Right lobe of liver (tissue), 6 donors: ENCODE measurements at regions not wholly inside any gene's neighbourhood (a gene's known extent, or its start where the extent isn't known, plus 50 kb on each side); places are given as distances from the start of the nearest gene placed in this dataset.
"Not testable (repeated sequence)": the region's sequence is repeated elsewhere in the genome, so short reads cannot be mapped to it uniquely, and the experiment has no call there.

Experiments
- ATAC-seq, 4 donors: fragments of 200-7000 bp; cut with Tn5 transposase; one replicate each; pipeline ENCODE4 v1.9.1; 2020; ENCODE audit warnings: mild to moderate bottlenecking in 4 of 4, moderate library complexity in 4 of 4
- DNase-seq, 3 donors: peaks; one replicate each; pipeline ENCODE4 v3.0.0-alpha.2; 2020
- H3K27ac ChIP-seq, 3 donors: fragments of 200-600 bp; one replicate each; pipeline ENCODE4 v1.8.0; 2022
- H3K27me3 ChIP-seq, 2 donors: fragments of 200-600 bp; one replicate each; pipeline ENCODE4 v1.8.0; 2022
- H3K36me3 ChIP-seq, 4 donors: fragments of 200-600 bp; sonication (generic) in 1 of 4; one replicate each; pipeline versions ENCODE4 v1.5.1 to v1.8.0; 2017 to 2022; ENCODE audit warnings: control low read depth in 1 of 4
- H3K4me1 ChIP-seq, 4 donors: fragments of 200-600 bp; sonication (generic) in 1 of 4; one replicate each; pipeline versions ENCODE4 v1.5.1 to v1.8.0; 2017 to 2022; ENCODE audit warnings: control low read depth in 1 of 4
- H3K4me3 ChIP-seq, 3 donors: fragments of 200-600 bp; one replicate each; pipeline ENCODE4 v1.8.0; 2022
- H3K9me3 ChIP-seq, 4 donors: fragments of 200-600 bp; sonication (generic) in 1 of 4; one replicate each; pipeline versions ENCODE4 v1.5.1 to v1.8.0; 2017 to 2022; ENCODE audit warnings: control low read depth in 1 of 4
- CTCF ChIP-seq, 4 donors: fragments of 200-600 bp in 3 of 4; fragments of 450-650 bp in 1 of 4; IDR thresholded peaks; one replicate each; pipeline versions ENCODE4 v1.5.1 to v1.8.0; 2016 to 2022; ENCODE audit warnings: antibody characterized with exemption in 4 of 4, mild to moderate bottlenecking in 2 of 4
- POLR2A ChIP-seq: fragments of 450-650 bp; IDR thresholded peaks from one replicate; pipeline ENCODE4 v1.6.1; 2017; ENCODE audit warnings: antibody characterized with exemption, mild to moderate bottlenecking
- WGBS: methylation state at CpG from one replicate; pipeline ENCODE4 v1.1.6; 2018; ENCODE audit warnings: low coverage, low lambda C conversion rate; ENCODE audit not compliant: insufficient coverage; ENCODE audit errors: missing lambda C conversion rate; 5-methylcytosine and 5-hydroxymethylcytosine counted together
- intact Hi-C, 2 donors: fragments of 100-400 bp; cut with DNase I; formaldehyde crosslinking; loops; one replicate each; pipeline versions ENCODE4 v1.11.2 to v1.14.1; 2022
- donor health status: DM: no; HTN: yes; CAD: no.
- donor health status: DM: no; HTN: no; CAD: no.
- donor health status: DM: no; HTN: no; CAD: no.
- donor health status: DM: no; HTN: yes; CAD: no.
- donor health status: DM: no; HTN: yes; CAD: no.

DNA sequence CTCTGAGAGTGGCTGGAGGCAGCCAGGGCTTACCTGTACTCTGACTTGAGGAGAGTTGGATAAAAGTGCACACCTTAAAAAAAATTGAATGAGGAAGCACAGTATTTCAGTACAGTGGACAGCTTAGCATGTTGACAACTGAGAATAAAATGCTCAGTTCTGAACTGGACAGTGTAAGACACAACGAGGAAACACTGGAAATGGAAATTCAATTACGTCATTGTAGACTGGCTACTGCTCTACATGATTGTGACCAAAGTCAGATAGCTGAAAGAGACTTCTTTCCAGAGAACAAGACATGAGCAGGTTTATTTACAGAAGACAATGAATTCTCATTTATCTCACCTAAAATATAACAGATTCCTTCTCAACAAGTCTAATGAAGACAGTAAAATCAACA lies 100.1 kb downstream of the CCDC74A start:
- H3K27me3 ChIP-seq, H3K4me3 ChIP-seq, H3K27ac ChIP-seq, intact Hi-C loops, DNase-seq, H3K4me1 ChIP-seq, H3K9me3 ChIP-seq, ATAC-seq, H3K36me3 ChIP-seq: not testable (repeated sequence)
- whole genome bisulfite sequencing: 38% methylated on average over 2 of the region's 2 CpGs

- H3K27me3 ChIP-seq, H3K27ac ChIP-seq: not testable (repeated sequence)
- 88% methylated on average over 2 of the region's 2 CpGs for WGBS
Measured at GRCh38 chr2:131631648-131632047, 104.0 kb downstream of the CCDC74A start.

GRCh38 chr2:131633405-131633804 lies 105.7 kb downstream of the CCDC74A start:
- H3K4me3 ChIP-seq, H3K9me3 ChIP-seq, intact Hi-C loops, H3K4me1 ChIP-seq, ATAC-seq, H3K27ac ChIP-seq, DNase-seq, H3K27me3 ChIP-seq, H3K36me3 ChIP-seq: not testable (repeated sequence)
- no CpG with 5 or more reads among the region's 8 CpGs for WGBS

More at GRCh38 chr2:131631648-131632047, 104.0 kb downstream of the CCDC74A start:
- H3K4me3 ChIP-seq, H3K36me3 ChIP-seq, DNase-seq, ATAC-seq, H3K4me1 ChIP-seq, intact Hi-C loops, H3K9me3 ChIP-seq: not testable (repeated sequence)

DNA sequence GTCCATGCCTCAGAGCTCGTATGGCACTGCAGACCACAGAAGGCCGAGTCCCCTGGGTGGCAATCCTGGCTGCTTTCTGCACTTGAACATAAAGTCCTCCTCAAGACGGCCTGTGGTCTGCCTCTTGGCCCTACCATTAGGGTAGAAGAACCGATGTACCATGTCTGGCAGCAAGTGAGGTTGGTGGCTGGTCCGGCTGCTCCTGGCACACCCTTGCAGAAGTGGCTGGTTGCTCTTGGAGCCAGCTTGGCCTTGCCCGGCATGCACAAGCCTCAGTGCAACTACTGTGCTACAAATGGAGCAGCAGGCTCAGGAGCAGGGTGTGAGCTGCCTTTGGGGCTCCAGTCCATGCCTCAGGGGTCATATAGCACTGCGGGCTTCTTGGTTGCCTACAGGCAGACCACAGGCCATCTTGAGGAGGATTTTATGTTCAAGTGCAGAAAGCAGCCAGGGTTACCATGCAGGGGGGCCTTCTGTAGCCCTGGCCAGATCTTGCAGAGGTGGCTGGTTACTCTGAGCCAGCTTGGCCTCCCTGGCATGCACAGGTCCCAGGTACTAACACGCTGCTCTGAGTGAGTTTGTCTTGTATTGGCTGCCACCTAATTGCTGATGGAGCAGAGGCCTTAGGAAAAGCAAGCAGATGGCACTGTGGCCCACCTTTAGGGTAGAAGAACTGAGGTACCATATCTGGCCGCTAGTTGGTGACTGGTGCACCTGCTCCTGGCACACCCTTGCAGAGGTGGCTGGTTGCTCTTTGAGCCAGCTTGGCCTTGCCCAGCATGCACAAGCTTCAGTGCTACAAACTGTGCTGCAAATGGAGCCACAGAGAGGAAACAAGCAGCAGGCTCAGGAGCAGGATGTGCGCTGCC lies 106.4 kb downstream of the CCDC74A start:
- H3K27ac ChIP-seq, H3K4me1 ChIP-seq, intact Hi-C loops, H3K9me3 ChIP-seq, H3K4me3 ChIP-seq, H3K36me3 ChIP-seq, ATAC-seq, H3K27me3 ChIP-seq: not testable (repeated sequence)
- WGBS: 64% methylated on average over 3 of the region's 10 CpGs
- peak in 1 of 3 donors; percentile 32 for DNase-seq

DNA sequence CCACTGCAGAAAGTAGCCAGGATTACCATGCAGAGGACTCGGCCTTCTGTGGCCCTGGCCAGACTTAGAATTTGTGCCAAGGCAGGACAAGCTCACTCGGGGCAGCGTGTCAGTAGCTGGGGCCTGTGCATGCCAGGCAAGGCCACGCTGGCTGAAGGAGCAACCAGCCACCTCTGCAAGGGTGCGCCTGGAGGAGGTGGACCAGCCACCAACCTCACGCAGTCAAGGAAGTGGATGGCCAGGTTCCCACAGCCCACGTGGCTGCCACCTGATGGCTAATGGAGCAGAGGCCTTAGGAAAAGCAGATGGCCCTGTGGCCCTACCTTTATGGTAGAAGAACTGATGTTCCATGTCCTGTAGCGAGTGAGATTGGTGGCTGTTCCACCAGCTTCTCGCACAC lies 107.9 kb downstream of the CCDC74A start:
- no peak for ATAC-seq
- no CpG with 5 or more reads among the region's 9 CpGs for WGBS
- no peak overlapping the region for H3K27ac ChIP-seq
- no peak overlapping the region for H3K4me3 ChIP-seq
- H3K9me3 ChIP-seq: no peaks in the 10 kb centered on the region
- DNase-seq: no peak
- no peaks in the 10 kb centered on the region for H3K27me3 ChIP-seq
- TF ChIP-seq CTCF (IDR thresholded peaks at IDR 0.05) (no peak), POLR2A (no peak)
- no peaks in the 10 kb centered on the region for H3K36me3 ChIP-seq
- no peaks in the 10 kb centered on the region for H3K4me1 ChIP-seq
- intact Hi-C loops: no loop called here

- H3K4me3 ChIP-seq, H3K9me3 ChIP-seq, ATAC-seq, DNase-seq, H3K27ac ChIP-seq, H3K36me3 ChIP-seq, H3K4me1 ChIP-seq, H3K27me3 ChIP-seq, intact Hi-C loops: not testable (repeated sequence)
- 80% methylated on average over 1 of the region's 7 CpGs for WGBS
Measured at GRCh38 chr2:131636704-131637308, 109.1 kb downstream of the CCDC74A start.

GRCh38 chr2:131639001-131639620 lies 111.4 kb downstream of the CCDC74A start:
- H3K27ac ChIP-seq, H3K27me3 ChIP-seq, DNase-seq, H3K9me3 ChIP-seq, H3K4me1 ChIP-seq, ATAC-seq, H3K4me3 ChIP-seq, H3K36me3 ChIP-seq, intact Hi-C loops: not testable (repeated sequence)
- WGBS: 49% methylated on average over 4 of the region's 4 CpGs
